ENCODE measurements at regions not wholly inside any gene's neighbourhood (a gene's known extent, or its start where the extent isn't known, plus 50 kb on each side); places are given as distances from the start of the nearest gene placed in this dataset.
"Not testable (repeated sequence)": the region's sequence is repeated elsewhere in the genome, so short reads cannot be mapped to it uniquely, and the experiment has no call there.

GRCh38 chr12:46492471-46493085, 120.0 kb upstream of the SLC38A2 start:
- DNase-seq (ENCODE audit: low read depth), result peak; percentile 68

- no peak for DNase-seq (ENCODE audit: low read depth)
These were observed 119.0 kb upstream of the SLC38A2 start for GRCh38 chr12:46491548-46491947.

GRCh38 chr12:46490635-46491034, 118.1 kb upstream of the SLC38A2 start:
- no peak for DNase-seq (ENCODE audit: low read depth)

GRCh38 chr12:46489951-46490388, 117.4 kb upstream of the SLC38A2 start:
- DNase-seq (ENCODE audit: low read depth), result peak; percentile 32

- no peak for DNase-seq (ENCODE audit: low read depth)
These were observed 115.1 kb upstream of the SLC38A2 start for GRCh38 chr12:46487567-46488131.

- no peak for DNase-seq (ENCODE audit: low read depth)
These were observed 114.0 kb upstream of the SLC38A2 start for GRCh38 chr12:46486588-46486987.

- no peak for DNase-seq (ENCODE audit: low read depth)
These were observed 113.3 kb upstream of the SLC38A2 start for GRCh38 chr12:46485853-46486252.

GRCh38 chr12:46484396-46485061, 112.0 kb upstream of the SLC38A2 start:
- no peak for DNase-seq (ENCODE audit: low read depth)

GRCh38 chr12:46483572-46484395, 111.2 kb upstream of the SLC38A2 start:
- no peak for DNase-seq (ENCODE audit: low read depth)

GRCh38 chr12:46480724-46481123, 108.2 kb upstream of the SLC38A2 start:
- no peak for DNase-seq (ENCODE audit: low read depth)

GRCh38 chr12:46480316-46480715, 107.7 kb upstream of the SLC38A2 start:
- DNase-seq (ENCODE audit: low read depth), result no peak

- DNase-seq (ENCODE audit: low read depth), result no peak
These were observed 105.5 kb upstream of the SLC38A2 start for GRCh38 chr12:46478123-46478522.

GRCh38 chr12:46477541-46477940, 105.0 kb upstream of the SLC38A2 start:
- DNase-seq (ENCODE audit: low read depth), result no peak

GRCh38 chr12:46475972-46476645, 103.5 kb upstream of the SLC38A2 start:
- peak; percentile 65 for DNase-seq (ENCODE audit: low read depth)

- DNase-seq (ENCODE audit: low read depth), result not testable (repeated sequence)
These were observed 101.8 kb upstream of the SLC38A2 start for GRCh38 chr12:46474385-46474784.

GRCh38 chr12:46473634-46474329, 101.2 kb upstream of the SLC38A2 start:
- DNase-seq (ENCODE audit: low read depth), result peak; percentile 95

- DNase-seq (ENCODE audit: low read depth), result peak; percentile 73
These were observed 100.5 kb upstream of the SLC38A2 start for GRCh38 chr12:46472893-46473633.

GRCh38 chr12:46472144-46472705, 99.7 kb upstream of the SLC38A2 start:
- no peak for DNase-seq (ENCODE audit: low read depth)

GRCh38 chr12:46471404-46471803, 98.8 kb upstream of the SLC38A2 start:
- DNase-seq (ENCODE audit: low read depth), result no peak

GRCh38 chr12:46470975-46471374, 98.4 kb upstream of the SLC38A2 start:
- DNase-seq (ENCODE audit: low read depth), result no peak

Measured in RPMI7951 (cell line).